Stomach smooth muscle (tissue), 2 donors: ENCODE measurements at regions not wholly inside any gene's neighbourhood (a gene's known extent, or its start where the extent isn't known, plus 50 kb on each side); places are given as distances from the start of the nearest gene placed in this dataset.
A peak's percentile ranks its signal among the peaks of the same experiment; 100 is the strongest.
"Not testable (repeated sequence)": the region's sequence is repeated elsewhere in the genome, so short reads cannot be mapped to it uniquely, and the experiment has no call there.

Source experiments
- H3K27ac ChIP-seq: one replicate; pipeline ENCODE4 v1.7.0; 2013; ENCODE audit warnings: mild to moderate bottlenecking, low read length, inconsistent platforms
- H3K27me3 ChIP-seq, 2 donors: one replicate each; pipeline ENCODE4 v1.7.0; 2013; ENCODE audit warnings: low read length in 2 of 2; ENCODE audit not compliant: insufficient read depth in 2 of 2, control insufficient read depth in 1 of 2
- H3K36me3 ChIP-seq, 2 donors: one replicate each; pipeline ENCODE4 v1.7.0; 2013; ENCODE audit warnings: low read length in 2 of 2; ENCODE audit not compliant: control insufficient read depth in 2 of 2, insufficient read depth in 2 of 2
- H3K4me1 ChIP-seq: one replicate; pipeline ENCODE4 v1.7.0; 2013; ENCODE audit warnings: low read length; ENCODE audit not compliant: control insufficient read depth, insufficient read depth
- H3K4me3 ChIP-seq, 2 donors: one replicate each; pipeline ENCODE4 v1.7.0; 2013; ENCODE audit warnings: low read length in 2 of 2
- H3K9ac ChIP-seq, 2 donors: one replicate each; pipeline ENCODE4 v1.7.0; 2013; ENCODE audit warnings: low read length in 2 of 2, mild to moderate bottlenecking in 1 of 2
- H3K9me3 ChIP-seq, 2 donors: one replicate each; pipeline ENCODE4 v1.7.0; 2013; ENCODE audit warnings: low read length in 2 of 2; ENCODE audit not compliant: control insufficient read depth in 2 of 2
- donor health status: healthy.
- donor health status: Pancreatic carcinoma.

DNA sequence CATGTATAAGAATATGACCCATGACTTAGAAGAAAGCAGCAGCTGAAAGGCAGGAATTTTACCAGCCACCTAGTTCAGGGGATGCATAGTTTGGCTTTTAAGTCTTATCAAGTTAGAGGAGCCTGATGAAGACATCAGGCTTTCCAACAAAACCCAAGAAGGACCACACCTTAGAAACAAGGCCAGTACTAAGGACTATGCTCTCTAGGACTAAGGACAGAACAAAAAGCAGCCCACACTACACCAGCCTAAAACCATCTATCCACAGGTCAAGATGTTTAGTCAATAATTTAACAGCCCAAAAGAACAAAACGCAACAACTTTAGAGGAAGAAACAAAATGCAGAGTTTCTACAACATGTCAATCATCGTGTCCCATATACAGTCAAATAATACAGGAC, 408.9 kb upstream of the RGMB start:
- Histone ChIP-seq H3K27ac (no peak overlapping the region), H3K9me3 (no peaks in the 10 kb centered on the region), H3K4me1 (no peaks in the 10 kb centered on the region), H3K36me3 (no peaks in the 10 kb centered on the region), H3K27me3 (no peaks in the 10 kb centered on the region), H3K4me3 (no peak overlapping the region), H3K9ac (no peak overlapping the region)

GRCh38 chr5:98365126-98365525, 408.3 kb upstream of the RGMB start:
- no peaks in the 10 kb centered on the region for H3K4me1 ChIP-seq
- no peak overlapping the region for H3K27ac ChIP-seq
- no peaks in the 10 kb centered on the region for H3K27me3 ChIP-seq

DNA sequence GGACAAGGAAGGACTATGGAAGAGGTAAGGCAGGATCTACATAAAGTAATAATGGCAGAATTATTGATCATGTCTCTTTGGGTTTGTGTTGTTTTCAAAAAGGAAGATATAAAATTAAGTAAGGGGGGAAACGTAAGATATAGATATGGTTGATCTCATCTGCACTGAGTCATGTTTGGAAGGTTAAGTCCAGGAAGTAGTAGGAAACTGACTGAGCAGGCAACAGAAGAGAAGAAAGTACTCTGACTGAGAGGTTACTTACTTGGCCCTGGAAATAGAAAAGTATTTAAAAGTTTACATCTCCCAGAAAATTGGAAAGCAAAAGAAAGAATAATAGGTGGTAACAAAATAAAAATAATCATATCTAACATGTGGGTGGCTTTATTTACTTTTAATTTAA, 405.3 kb upstream of the RGMB start:
- Histone ChIP-seq H3K27ac (no peak overlapping the region), H3K27me3 (no peaks in the 10 kb centered on the region), H3K4me1 (no peaks in the 10 kb centered on the region), H3K36me3 (no peaks in the 10 kb centered on the region), H3K4me3 (no peak overlapping the region), H3K9ac (no peak overlapping the region), H3K9me3 (no peaks in the 10 kb centered on the region)

More at GRCh38 chr5:98365126-98365525, 408.3 kb upstream of the RGMB start:
- Histone ChIP-seq H3K9ac (no peak overlapping the region), H3K4me3 (no peak overlapping the region), H3K36me3 (no peaks in the 10 kb centered on the region), H3K9me3 (no peaks in the 10 kb centered on the region)

DNA sequence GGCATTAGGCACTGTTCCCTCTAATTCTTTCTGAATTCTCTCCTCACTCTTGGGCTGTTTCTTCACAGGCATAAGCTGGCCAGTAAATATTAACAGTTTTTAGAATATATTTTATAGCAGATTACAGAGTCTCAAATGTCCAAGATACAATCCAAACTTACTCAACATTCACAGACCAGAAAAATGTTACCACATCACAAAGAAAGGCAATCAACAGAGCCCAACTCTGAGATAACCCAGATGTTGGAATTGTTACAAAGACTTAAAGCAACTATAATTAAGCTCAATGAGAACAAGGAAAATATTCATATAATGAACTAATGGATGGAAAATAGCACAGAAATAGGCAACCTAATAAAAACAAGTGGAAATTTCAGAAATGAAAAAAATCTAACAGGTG, 401.1 kb upstream of the RGMB start:
- Histone ChIP-seq H3K4me1 (no peaks in the 10 kb centered on the region), H3K9ac (no peak overlapping the region), H3K36me3 (no peaks in the 10 kb centered on the region), H3K9me3 (no peaks in the 10 kb centered on the region), H3K4me3 (no peak overlapping the region), H3K27ac (no peak overlapping the region), H3K27me3 (no peaks in the 10 kb centered on the region)

DNA sequence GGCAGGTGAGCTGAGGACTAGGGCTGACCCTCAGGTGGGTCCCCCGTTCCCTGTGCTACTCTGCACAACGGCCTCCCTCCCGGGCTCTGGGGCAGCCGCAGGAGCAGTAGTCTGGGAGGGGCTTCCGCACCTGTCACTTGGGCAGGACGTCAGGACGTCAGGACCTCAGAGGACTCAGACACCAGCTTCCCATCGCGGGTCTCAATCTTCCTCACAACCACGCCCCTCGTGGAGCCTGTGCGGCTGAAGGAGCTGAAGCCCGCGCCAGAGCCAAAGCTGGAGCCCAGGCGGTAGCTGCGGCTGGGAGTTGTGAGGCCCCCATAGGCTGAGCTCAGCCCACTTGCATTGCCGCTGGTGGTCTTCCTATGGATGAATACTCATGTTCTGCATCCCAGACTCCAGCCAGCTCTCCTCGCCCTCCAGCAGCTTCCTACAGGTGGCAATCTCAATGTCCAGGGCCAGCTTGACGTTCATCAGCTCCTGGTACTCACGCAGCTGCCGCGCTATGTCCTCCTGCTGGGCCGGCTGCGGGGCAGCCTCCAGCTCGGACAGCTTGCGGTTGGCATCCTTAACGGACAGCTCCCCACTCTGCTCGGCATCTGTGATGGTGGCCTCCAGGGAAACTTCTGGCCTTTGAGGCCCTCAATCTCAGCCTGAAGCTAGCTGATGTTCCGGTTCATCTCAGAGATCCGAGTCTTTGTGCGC, 381.4 kb upstream of the RGMB start:
- Histone ChIP-seq H3K4me1 (no peaks in the 10 kb centered on the region), H3K9me3 (no peaks in the 10 kb centered on the region), H3K9ac (no peak overlapping the region), H3K27ac (no peak overlapping the region), H3K27me3 (no peaks in the 10 kb centered on the region), H3K4me3 (no peak overlapping the region), H3K36me3 (no peaks in the 10 kb centered on the region)

GRCh38 chr5:98393205-98393604, 380.3 kb upstream of the RGMB start:
- H3K4me1 ChIP-seq, H3K27ac ChIP-seq, H3K9ac ChIP-seq, H3K4me3 ChIP-seq, H3K27me3 ChIP-seq, H3K9me3 ChIP-seq, H3K36me3 ChIP-seq: not testable (repeated sequence)

DNA sequence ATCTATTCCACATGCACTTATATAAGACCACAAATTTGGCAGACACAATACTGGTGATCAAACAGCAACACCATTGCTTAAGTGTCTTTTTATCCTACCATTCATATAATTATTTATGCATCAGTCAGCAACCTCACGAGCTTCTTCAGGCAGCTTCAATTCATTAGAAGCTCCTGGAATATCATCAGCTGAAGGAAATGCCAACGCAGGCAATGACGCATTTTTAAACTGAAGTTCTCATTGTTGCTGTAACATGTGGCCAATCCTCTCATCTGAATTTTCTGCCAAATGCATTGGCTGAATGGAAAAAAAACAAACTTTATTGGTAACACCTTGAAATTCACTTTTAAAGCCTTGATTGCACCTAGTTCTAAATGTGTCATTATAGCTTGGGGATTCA, 376.4 kb upstream of the RGMB start:
- H3K27ac ChIP-seq: no peak overlapping the region

GRCh38 chr5:98398465-98398864, 375.0 kb upstream of the RGMB start:
- no peak overlapping the region for H3K27ac ChIP-seq
- peaks cover 12% of the 10 kb centered on the region for H3K4me1 ChIP-seq
- no peak overlapping the region for H3K9ac ChIP-seq
- H3K9me3 ChIP-seq: no peaks in the 10 kb centered on the region
- H3K27me3 ChIP-seq: no peaks in the 10 kb centered on the region
- no peaks in the 10 kb centered on the region for H3K36me3 ChIP-seq
- no peak overlapping the region for H3K4me3 ChIP-seq

More for the DNA sequence above, 376.4 kb upstream of the RGMB start:
- peaks cover 10% of the 10 kb centered on the region for H3K4me1 ChIP-seq
- no peaks in the 10 kb centered on the region for H3K9me3 ChIP-seq
- H3K36me3 ChIP-seq: no peaks in the 10 kb centered on the region
- H3K9ac ChIP-seq: no peak overlapping the region
- H3K4me3 ChIP-seq: no peak overlapping the region
- no peaks in the 10 kb centered on the region for H3K27me3 ChIP-seq

GRCh38 chr5:98401656-98402055, 371.8 kb upstream of the RGMB start:
- Histone ChIP-seq H3K36me3 (no peaks in the 10 kb centered on the region), H3K9ac (no peak overlapping the region), H3K9me3 (no peaks in the 10 kb centered on the region), H3K4me1 (peaks cover 12% of the 10 kb centered on the region), H3K27me3 (no peaks in the 10 kb centered on the region), H3K4me3 (peak overlapping the region in 1 of 2 donors; percentile 7), H3K27ac (no peak overlapping the region)

GRCh38 chr5:98402130-98402529, 371.3 kb upstream of the RGMB start:
- H3K4me1 ChIP-seq: peaks cover 12% of the 10 kb centered on the region
- H3K27ac ChIP-seq: no peak overlapping the region
- H3K4me3 ChIP-seq: no peak overlapping the region
- no peaks in the 10 kb centered on the region for H3K27me3 ChIP-seq
- no peaks in the 10 kb centered on the region for H3K9me3 ChIP-seq
- no peak overlapping the region for H3K9ac ChIP-seq
- no peaks in the 10 kb centered on the region for H3K36me3 ChIP-seq

DNA sequence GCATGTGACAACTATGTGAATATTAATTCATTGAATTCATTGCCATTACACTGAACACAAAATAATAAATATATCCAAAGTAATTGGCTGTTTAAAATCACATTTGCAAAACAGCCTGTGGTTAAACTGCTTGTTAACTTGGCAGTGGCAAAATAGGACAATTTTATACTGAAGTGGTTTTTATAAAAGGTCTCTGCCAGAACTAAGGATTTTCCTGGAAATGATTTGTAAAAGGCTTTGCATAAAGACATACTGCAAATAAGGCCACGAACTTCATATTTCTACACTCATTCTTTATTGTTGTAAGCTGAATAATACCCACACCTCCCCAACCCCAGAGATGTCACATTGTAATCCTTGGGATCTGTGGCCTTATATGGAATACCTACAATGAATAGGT, 370.3 kb upstream of the RGMB start:
- no peaks in the 10 kb centered on the region for H3K27me3 ChIP-seq
- H3K9me3 ChIP-seq: no peaks in the 10 kb centered on the region
- H3K9ac ChIP-seq: peak overlapping the region in 1 of 2 donors; percentile 14
- no peak overlapping the region for H3K27ac ChIP-seq
- H3K36me3 ChIP-seq: no peaks in the 10 kb centered on the region
- no peak overlapping the region for H3K4me3 ChIP-seq
- H3K4me1 ChIP-seq: peaks cover 12% of the 10 kb centered on the region
